B cell (primary cell): ENCODE measurements at regions not wholly inside any gene's neighbourhood (a gene's known extent, or its start where the extent isn't known, plus 50 kb on each side); places are given as distances from the start of the nearest gene placed in this dataset.

ENCODE experiments used
- ATAC-seq: fragments of 200-7000 bp; cut with Tn5 transposase; one replicate; pipeline ENCODE4 v1.10.0; 2021; ENCODE audit warnings: low read depth, mild to moderate bottlenecking, moderate number of reproducible peaks, moderate library complexity
- CTCF ChIA-PET: fragments of 350-600 bp; sonication (Branson Sonifier 250); formaldehyde crosslinking; loops from one replicate; lab custom pipeline; 2021; ENCODE audit warnings: antibody characterized with exemption, inconsistent platforms; lab: Charles Lee
- POLR2A ChIA-PET: fragments of 350-600 bp; sonication (Branson Sonifier 250); formaldehyde crosslinking; loops from one replicate; lab custom pipeline; 2021; ENCODE audit warnings: antibody characterized with exemption; lab: Charles Lee
- DNase-seq: peaks from one replicate; pipeline ENCODE4 v3.0.0; 2013
- H2AFZ ChIP-seq: 2 replicates; pipeline ENCODE4 v1.6.1; 2012; ENCODE audit warnings: mild to moderate bottlenecking, low read depth, low read length; ENCODE audit not compliant: insufficient read depth, poor library complexity, severe bottlenecking
- H3K27ac ChIP-seq, 2 donors: 1 replicate in 1 of 2; 2 replicates in 1 of 2; pipeline ENCODE4 v1.5.1; 2012 to 2013; ENCODE audit warnings: low read length in 2 of 2, mild to moderate bottlenecking in 2 of 2, moderate library complexity in 1 of 2
- H3K27me3 ChIP-seq, 4 experiments: fragments of 200-600 bp in 1 of 4; sonication (generic) in 1 of 4; replicated peaks in 1 of 4; 1 replicate in 2 of 4; 2 replicates in 2 of 4; pipeline versions ENCODE4 v1.6.1 to v1.7.0; 2013 to 2016; ENCODE audit warnings: low read length in 3 of 4, mild to moderate bottlenecking in 2 of 4, mixed read lengths in 1 of 4, moderate library complexity in 1 of 4; ENCODE audit not compliant: insufficient read depth in 4 of 4, control insufficient read depth in 3 of 4; ENCODE audit errors: control extremely low read depth in 1 of 4
- H3K36me3 ChIP-seq, 2 experiments: replicated peaks in 1 of 2; 1 replicate in 1 of 2; 2 replicates in 1 of 2; pipeline versions ENCODE4 v1.6.1 to v1.7.1; 2013; ENCODE audit warnings: low read length in 1 of 2; ENCODE audit not compliant: insufficient read depth in 2 of 2, control insufficient read depth in 1 of 2; ENCODE audit errors: control extremely low read depth in 1 of 2, extremely low read depth in 1 of 2
- H3K4me1 ChIP-seq, 2 donors: fragments of 200-600 bp in 1 of 2; sonication (generic) in 1 of 2; 1 replicate in 1 of 2; 2 replicates in 1 of 2; pipeline versions ENCODE4 v1.5.1 to v1.6.1; 2013 to 2017; ENCODE audit warnings: low read length in 2 of 2; ENCODE audit not compliant: control insufficient read depth in 2 of 2, insufficient read depth in 2 of 2
- H3K4me2 ChIP-seq: replicated peaks from 2 replicates; pipeline ENCODE3; 2012; ENCODE audit warnings: mild to moderate bottlenecking, low read depth, low read length; ENCODE audit not compliant: poor library complexity, severe bottlenecking
- H3K4me3 ChIP-seq, 5 experiments: fragments of 200-600 bp in 1 of 5; sonication (generic) in 1 of 5; 1 replicate in 3 of 5; 2 replicates in 2 of 5; pipeline versions ENCODE4 v1.5.1 to v1.7.0; 2011 to 2016; ENCODE audit warnings: low read length in 4 of 5, mild to moderate bottlenecking in 4 of 5, low read depth in 2 of 5, control low read depth in 1 of 5, moderate library complexity in 1 of 5; ENCODE audit not compliant: insufficient read depth in 1 of 5; ENCODE audit errors: control extremely low read depth in 1 of 5, extremely low read depth in 1 of 5
- H3K79me2 ChIP-seq: fragments of 200-600 bp; sonication (generic); one replicate; pipeline ENCODE4 v1.6.0; 2016; ENCODE audit warnings: low read length; ENCODE audit not compliant: control insufficient read depth, insufficient read depth
- H3K9ac ChIP-seq: fragments of 200-600 bp; sonication (generic); 2 replicates; pipeline ENCODE4 v1.6.1; 2017; ENCODE audit warnings: mild to moderate bottlenecking, low read length, moderate library complexity
- H3K9me3 ChIP-seq, 3 donors: one replicate each; pipeline versions ENCODE4 v1.6.1 to v1.7.1; 2013; ENCODE audit warnings: low read length in 2 of 3; ENCODE audit not compliant: control insufficient read depth in 2 of 3, insufficient read depth in 1 of 3; ENCODE audit errors: control extremely low read depth in 1 of 3
- H4K20me1 ChIP-seq: 2 replicates; pipeline ENCODE4 v1.6.0; 2012; ENCODE audit warnings: mild to moderate bottlenecking, low read length; ENCODE audit not compliant: insufficient read depth, control insufficient read depth, poor library complexity, severe bottlenecking
- H3K27ac Mint-ChIP-seq: one replicate; pipeline ENCODE4 v1.8.0; 2021; ENCODE audit warnings: mixed read lengths
- H3K27me3 Mint-ChIP-seq: one replicate; pipeline ENCODE4 v1.8.0; 2021; ENCODE audit warnings: mixed read lengths
- H3K4me1 Mint-ChIP-seq: one replicate; pipeline ENCODE4 v1.8.0; 2021; ENCODE audit warnings: mixed read lengths
- H3K4me3 Mint-ChIP-seq: one replicate; pipeline ENCODE4 v1.8.0; 2021; ENCODE audit warnings: mixed read lengths
- H3K9me3 Mint-ChIP-seq: one replicate; pipeline ENCODE4 v1.8.0; 2022; ENCODE audit warnings: mixed read lengths; ENCODE audit not compliant: insufficient read depth
- EZH2 ChIP-seq: IDR thresholded peaks from 2 replicates; pipeline ENCODE4 v1.6.1; 2012; ENCODE audit warnings: borderline replicate concordance, low read depth, mild to moderate bottlenecking, moderate library complexity, low read length; ENCODE audit not compliant: insufficient read depth, poor library complexity, severe bottlenecking
- WGBS: methylation state at CpG from one replicate; pipeline ENCODE4 v1.1.5; 2013; ENCODE audit warnings: missing lambda C conversion rate; ENCODE audit not compliant: insufficient coverage; 5-methylcytosine and 5-hydroxymethylcytosine counted together
- intact Hi-C: fragments of 100-400 bp; cut with micrococcal nuclease; formaldehyde crosslinking; loops from one replicate; pipeline ENCODE4 v1.10.0; 2022
- TF ChIP-seq, protein P1 (sequence below): fragments of 200-600 bp; IDR thresholded peaks from one replicate; pipeline ENCODE4 v1.8.0; 2022; ENCODE audit warnings: antibody characterized with exemption, mild to moderate bottlenecking

DNA sequence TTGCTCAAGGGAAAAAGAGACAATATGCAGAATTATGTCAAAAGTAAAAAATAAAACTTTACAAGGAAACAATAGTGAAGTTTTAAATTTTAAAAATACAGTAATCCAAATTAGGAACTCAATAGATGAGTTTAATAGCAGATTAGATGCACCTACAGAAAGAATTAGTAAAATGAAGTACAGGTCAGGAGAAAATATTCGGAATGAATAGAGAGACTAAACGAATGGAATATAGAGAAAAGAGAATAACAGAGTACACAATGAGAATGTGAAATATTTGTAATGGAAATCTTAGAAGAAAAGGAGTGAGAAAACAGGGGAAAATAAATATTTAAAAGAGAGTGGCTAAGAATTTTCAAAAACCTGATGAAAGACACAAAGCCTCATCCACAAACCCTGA is 275.7 kb upstream of the MMADHC start:
- no peak for DNase-seq
- Histone ChIP-seq H3K27ac (no peak overlapping the region), H3K9me3 (peaks cover 0 to 3% (median 0%) of the 10 kb centered on the region in 3 donors), H3K9ac (no peak overlapping the region), H3K4me1 (no peaks in the 10 kb centered on the region), H4K20me1 (no peaks in the 10 kb centered on the region), H3K36me3 (no peaks in the 10 kb centered on the region), H3K27me3 (no peaks in the 10 kb centered on the region), H3K4me2 (no peak overlapping the region), H3K79me2 (no peaks in the 10 kb centered on the region), H2AFZ (no peak overlapping the region), H3K4me3 (no peak overlapping the region)
- CTCF ChIA-PET, result interaction anchor here (0.6 kb wide), 1 partner anchor 222 kb away, joined by 3 read pairs; no protein-coding TSS in a partner anchor
- no peak overlapping the region for H3K4me3 Mint-ChIP-seq
- peaks cover 4% of the 10 kb centered on the region for H3K9me3 Mint-ChIP-seq
- no peak for TF ChIP-seq EZH2
- TF ChIP-seq, protein P1, sequence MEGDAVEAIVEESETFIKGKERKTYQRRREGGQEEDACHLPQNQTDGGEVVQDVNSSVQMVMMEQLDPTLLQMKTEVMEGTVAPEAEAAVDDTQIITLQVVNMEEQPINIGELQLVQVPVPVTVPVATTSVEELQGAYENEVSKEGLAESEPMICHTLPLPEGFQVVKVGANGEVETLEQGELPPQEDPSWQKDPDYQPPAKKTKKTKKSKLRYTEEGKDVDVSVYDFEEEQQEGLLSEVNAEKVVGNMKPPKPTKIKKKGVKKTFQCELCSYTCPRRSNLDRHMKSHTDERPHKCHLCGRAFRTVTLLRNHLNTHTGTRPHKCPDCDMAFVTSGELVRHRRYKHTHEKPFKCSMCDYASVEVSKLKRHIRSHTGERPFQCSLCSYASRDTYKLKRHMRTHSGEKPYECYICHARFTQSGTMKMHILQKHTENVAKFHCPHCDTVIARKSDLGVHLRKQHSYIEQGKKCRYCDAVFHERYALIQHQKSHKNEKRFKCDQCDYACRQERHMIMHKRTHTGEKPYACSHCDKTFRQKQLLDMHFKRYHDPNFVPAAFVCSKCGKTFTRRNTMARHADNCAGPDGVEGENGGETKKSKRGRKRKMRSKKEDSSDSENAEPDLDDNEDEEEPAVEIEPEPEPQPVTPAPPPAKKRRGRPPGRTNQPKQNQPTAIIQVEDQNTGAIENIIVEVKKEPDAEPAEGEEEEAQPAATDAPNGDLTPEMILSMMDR, result no peak
- H3K4me1 Mint-ChIP-seq, result no peaks in the 10 kb centered on the region
- POLR2A ChIA-PET, result no interaction called here
- WGBS, result 58% methylated on average over 2 of the region's 2 CpGs
- no peak for ATAC-seq
- intact Hi-C loops, result no loop called here
- H3K27ac Mint-ChIP-seq, result no peak overlapping the region
- no peaks in the 10 kb centered on the region for H3K27me3 Mint-ChIP-seq

DNA sequence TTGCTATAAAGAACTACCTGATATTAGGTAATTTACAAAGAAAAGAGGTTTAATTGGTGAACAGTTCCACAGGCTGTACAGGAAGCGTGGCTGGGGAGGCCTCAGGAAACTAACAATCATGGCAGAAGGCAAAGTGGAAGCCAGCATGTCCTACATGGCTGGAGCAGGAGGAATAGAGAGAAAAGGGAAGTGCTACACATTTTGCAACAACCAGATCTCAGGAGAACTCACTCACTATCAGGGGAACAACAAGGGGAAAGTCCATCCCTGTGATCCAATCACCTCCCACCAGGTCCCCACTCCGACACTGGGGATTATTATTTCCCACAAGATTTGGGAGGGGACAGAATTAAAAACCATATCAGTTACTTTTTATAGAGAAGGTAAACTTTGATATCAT is 273.5 kb upstream of the MMADHC start:
- Histone ChIP-seq H4K20me1 (no peaks in the 10 kb centered on the region), H3K36me3 (no peaks in the 10 kb centered on the region), H3K9ac (no peak overlapping the region), H3K27ac (no peak overlapping the region), H3K4me3 (no peak overlapping the region), H2AFZ (no peak overlapping the region), H3K9me3 (peaks cover 0 to 1% (median 0%) of the 10 kb centered on the region in 3 donors), H3K4me2 (no peak overlapping the region), H3K27me3 (no peaks in the 10 kb centered on the region), H3K4me1 (no peaks in the 10 kb centered on the region), H3K79me2 (no peaks in the 10 kb centered on the region)
- intact Hi-C loops, result no loop called here
- TF ChIP-seq, protein P1, result no peak
- no peak for TF ChIP-seq EZH2
- ChIA-PET POLR2A (no interaction called here), CTCF (no interaction called here)
- no CpG with 5 or more reads among the region's 2 CpGs for WGBS
- no peak overlapping the region for H3K4me3 Mint-ChIP-seq
- no peaks in the 10 kb centered on the region for H3K4me1 Mint-ChIP-seq
- H3K9me3 Mint-ChIP-seq, result peaks cover 4% of the 10 kb centered on the region
- H3K27me3 Mint-ChIP-seq, result no peaks in the 10 kb centered on the region
- ATAC-seq (no peak), DNase-seq (no peak)
- H3K27ac Mint-ChIP-seq, result no peak overlapping the region
